ENCODE measurements at regions not wholly inside any gene's neighbourhood (a gene's known extent, or its start where the extent isn't known, plus 50 kb on each side); places are given as distances from the start of the nearest gene placed in this dataset.

DNA sequence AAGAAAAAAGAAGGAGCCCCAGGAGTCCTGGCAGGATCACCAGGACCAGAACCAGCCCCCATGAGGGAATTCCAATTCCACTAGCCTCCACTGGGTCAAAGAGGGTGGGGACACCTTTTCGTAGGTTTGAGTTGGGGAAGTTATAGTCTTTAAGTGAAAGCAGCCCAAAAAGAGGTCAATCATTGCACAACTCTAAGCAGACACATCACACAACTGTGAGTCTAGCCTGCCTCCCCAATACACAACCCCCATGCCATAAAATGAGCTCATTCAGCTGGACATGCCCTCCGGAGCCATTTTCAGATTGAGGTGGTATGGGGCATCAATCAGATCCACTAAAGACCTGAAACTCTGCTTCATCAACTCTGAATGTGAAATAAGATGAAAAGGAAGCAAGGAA lies 179.9 kb downstream of the NPHP4 start:
- DNase-seq (ENCODE audit: low spot score in 2 of 2): no peak
- TF ChIP-seq POLR2AphosphoS5 (IDR thresholded peaks at IDR 0.05) (no peak), POLR2A (IDR thresholded peaks at IDR 0.05) (no peak)
- TF ChIP-seq, protein P1, sequence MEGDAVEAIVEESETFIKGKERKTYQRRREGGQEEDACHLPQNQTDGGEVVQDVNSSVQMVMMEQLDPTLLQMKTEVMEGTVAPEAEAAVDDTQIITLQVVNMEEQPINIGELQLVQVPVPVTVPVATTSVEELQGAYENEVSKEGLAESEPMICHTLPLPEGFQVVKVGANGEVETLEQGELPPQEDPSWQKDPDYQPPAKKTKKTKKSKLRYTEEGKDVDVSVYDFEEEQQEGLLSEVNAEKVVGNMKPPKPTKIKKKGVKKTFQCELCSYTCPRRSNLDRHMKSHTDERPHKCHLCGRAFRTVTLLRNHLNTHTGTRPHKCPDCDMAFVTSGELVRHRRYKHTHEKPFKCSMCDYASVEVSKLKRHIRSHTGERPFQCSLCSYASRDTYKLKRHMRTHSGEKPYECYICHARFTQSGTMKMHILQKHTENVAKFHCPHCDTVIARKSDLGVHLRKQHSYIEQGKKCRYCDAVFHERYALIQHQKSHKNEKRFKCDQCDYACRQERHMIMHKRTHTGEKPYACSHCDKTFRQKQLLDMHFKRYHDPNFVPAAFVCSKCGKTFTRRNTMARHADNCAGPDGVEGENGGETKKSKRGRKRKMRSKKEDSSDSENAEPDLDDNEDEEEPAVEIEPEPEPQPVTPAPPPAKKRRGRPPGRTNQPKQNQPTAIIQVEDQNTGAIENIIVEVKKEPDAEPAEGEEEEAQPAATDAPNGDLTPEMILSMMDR (IDR thresholded peaks at IDR 0.05): no peak
- Histone ChIP-seq H3K4me1 (no peaks in the 10 kb centered on the region), H3K9me3 (no peaks in the 10 kb centered on the region), H3K4me3 (no peak overlapping the region), H3K27me3 (peaks cover 0 to 33% of the 10 kb centered on the region in 2 donors), H3K36me3 (no peaks in the 10 kb centered on the region), H3K27ac (no peak overlapping the region)
- intact Hi-C loops (cut with DNase I; ENCODE audit: low total_unique reads): no loop called here

DNA sequence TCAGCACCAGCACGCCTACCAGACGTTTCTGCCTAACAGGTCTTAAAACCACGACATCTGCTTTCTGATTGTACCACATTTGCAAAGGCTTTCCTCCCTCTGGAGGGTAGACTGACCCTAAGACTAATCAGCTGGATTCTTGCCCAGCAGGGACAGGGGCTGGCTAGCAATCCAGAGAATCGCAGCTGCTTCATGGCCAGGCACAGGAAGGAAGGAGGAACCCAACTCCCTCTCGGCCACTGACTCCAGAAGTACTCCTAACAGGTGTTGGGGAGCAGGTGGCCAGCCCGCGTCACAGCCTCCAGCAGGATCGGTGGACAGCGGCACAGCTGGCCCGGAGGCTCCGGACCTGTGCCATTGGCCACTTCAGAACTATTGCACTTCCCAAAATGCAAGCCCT lies 180.8 kb downstream of the NPHP4 start:
- no peak for TF ChIP-seq POLR2AphosphoS5 (IDR thresholded peaks at IDR 0.05)
- TF ChIP-seq POLR2A (IDR thresholded peaks at IDR 0.05): no peak
- no peak overlapping the region for H3K27ac ChIP-seq
- DNase-seq (ENCODE audit: low spot score in 2 of 2): no peak
- peaks cover 0 to 33% of the 10 kb centered on the region in 2 donors for H3K27me3 ChIP-seq
- H3K36me3 ChIP-seq: no peaks in the 10 kb centered on the region
- H3K4me3 ChIP-seq: no peak overlapping the region
- no peaks in the 10 kb centered on the region for H3K9me3 ChIP-seq
- intact Hi-C loops (cut with DNase I; ENCODE audit: low total_unique reads): no loop called here
- no peaks in the 10 kb centered on the region for H3K4me1 ChIP-seq

DNA sequence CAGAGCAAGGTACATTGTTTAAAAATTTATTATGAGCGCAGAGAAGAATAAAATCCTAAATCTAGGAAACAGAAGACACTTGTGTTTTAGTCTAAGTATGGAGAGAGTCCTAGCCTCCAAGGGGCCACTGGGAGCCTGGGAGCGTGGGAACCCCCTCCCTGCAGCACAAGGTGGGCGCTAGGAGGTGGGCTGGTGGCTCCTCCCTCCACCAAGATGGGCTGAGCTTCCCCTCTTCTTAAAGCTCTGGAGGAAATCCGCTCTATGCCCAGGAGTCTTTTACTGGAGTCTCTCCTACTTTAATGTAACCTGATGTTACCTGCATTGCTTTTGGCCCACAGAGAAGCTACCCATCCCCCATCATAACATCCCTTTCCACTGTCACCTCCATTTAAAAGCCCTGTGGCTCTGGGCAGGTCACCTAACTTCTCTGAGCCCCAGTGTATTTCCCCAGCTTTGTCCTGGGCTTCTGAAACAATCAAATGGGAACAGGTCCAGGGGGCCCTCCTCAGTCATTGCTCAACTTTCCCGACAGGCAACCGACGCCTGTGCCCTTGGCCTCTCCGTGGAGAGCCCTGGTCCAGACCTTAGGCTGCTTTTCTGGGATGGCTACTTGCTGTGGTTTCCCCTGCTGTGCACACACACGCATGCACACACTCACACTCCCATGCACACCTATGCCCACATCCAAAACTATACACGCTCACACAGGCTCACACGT lies 181.5 kb downstream of the NPHP4 start:
- TF ChIP-seq, protein P1 (IDR thresholded peaks at IDR 0.05): no peak
- TF ChIP-seq POLR2AphosphoS5 (IDR thresholded peaks at IDR 0.05) (no peak), POLR2A (IDR thresholded peaks at IDR 0.05) (no peak)
- DNase-seq (ENCODE audit: low spot score in 2 of 2): no peak
- Histone ChIP-seq H3K27me3 (peaks cover 0 to 33% of the 10 kb centered on the region in 2 donors), H3K27ac (no peak overlapping the region), H3K36me3 (no peaks in the 10 kb centered on the region), H3K9me3 (no peaks in the 10 kb centered on the region), H3K4me3 (no peak overlapping the region), H3K4me1 (no peaks in the 10 kb centered on the region)
- intact Hi-C loops (cut with DNase I; ENCODE audit: low total_unique reads): no loop called here

DNA sequence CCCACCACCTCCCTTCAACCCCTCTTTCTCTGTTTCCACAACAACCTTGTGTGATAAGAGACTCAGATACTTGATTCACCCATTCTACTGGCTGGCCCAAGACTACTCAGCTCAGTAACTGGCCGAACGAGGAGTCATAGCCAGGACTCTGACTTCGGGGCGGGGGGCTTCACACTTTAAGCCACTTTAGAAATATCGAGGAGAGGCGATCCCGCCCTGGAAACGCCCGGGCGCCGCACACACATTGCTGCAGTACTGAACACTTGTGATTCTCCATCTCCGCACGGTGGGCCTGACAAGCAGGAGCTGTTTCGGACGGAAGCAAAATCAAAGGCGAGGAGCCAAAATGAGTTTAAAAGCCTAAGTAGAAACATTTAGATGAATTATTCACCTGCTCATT lies 182.1 kb downstream of the NPHP4 start:
- no peaks in the 10 kb centered on the region for H3K36me3 ChIP-seq
- no peaks in the 10 kb centered on the region for H3K9me3 ChIP-seq
- no peak overlapping the region for H3K4me3 ChIP-seq
- H3K27ac ChIP-seq: no peak overlapping the region
- intact Hi-C loops (cut with DNase I; ENCODE audit: low total_unique reads): no loop called here
- peaks cover 0 to 33% of the 10 kb centered on the region in 2 donors for H3K27me3 ChIP-seq
- TF ChIP-seq POLR2A (IDR thresholded peaks at IDR 0.05) (no peak), POLR2AphosphoS5 (IDR thresholded peaks at IDR 0.05) (no peak)
- TF ChIP-seq, protein P1 (IDR thresholded peaks at IDR 0.05): no peak
- no peak for DNase-seq (ENCODE audit: low spot score in 2 of 2)
- H3K4me1 ChIP-seq: no peaks in the 10 kb centered on the region

DNA sequence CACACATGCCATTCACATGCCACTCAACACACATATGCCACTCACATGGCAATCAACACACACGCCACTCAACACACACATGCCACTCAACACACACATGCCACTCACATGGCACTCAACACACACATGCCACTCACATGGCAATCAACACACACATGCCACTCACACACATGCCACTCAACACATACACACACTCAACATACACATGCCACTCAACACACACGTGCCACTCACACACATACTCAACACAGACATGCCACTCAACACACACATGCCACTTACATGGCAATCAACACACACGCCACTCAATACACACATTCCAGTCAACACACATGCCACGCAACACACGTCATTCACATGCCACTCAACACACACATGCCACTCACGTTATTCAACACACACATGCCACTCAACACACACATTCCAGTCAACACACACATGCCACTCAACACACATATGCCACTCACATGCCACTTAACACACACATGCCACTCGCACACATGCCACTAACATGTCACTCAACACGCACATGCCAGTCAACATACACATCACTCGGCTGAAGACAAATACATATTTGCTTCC lies 182.9 kb downstream of the NPHP4 start:
- intact Hi-C loops (cut with DNase I; ENCODE audit: low total_unique reads): no loop called here

More for the DNA sequence above, 182.9 kb downstream of the NPHP4 start:
- no peaks in the 10 kb centered on the region for H3K9me3 ChIP-seq
- no peak overlapping the region for H3K4me3 ChIP-seq
- no peak overlapping the region for H3K27ac ChIP-seq
- TF ChIP-seq POLR2AphosphoS5 (IDR thresholded peaks at IDR 0.05): no peak
- TF ChIP-seq, protein P1 (IDR thresholded peaks at IDR 0.05): no peak
- peaks cover 0 to 31% of the 10 kb centered on the region in 2 donors for H3K27me3 ChIP-seq
- no peak for DNase-seq (ENCODE audit: low spot score in 2 of 2)
- H3K36me3 ChIP-seq: no peaks in the 10 kb centered on the region
- H3K4me1 ChIP-seq: no peaks in the 10 kb centered on the region

All from breast epithelium (tissue), 4 donors.